HG03521 (cell line): ENCODE measurements at regions not wholly inside any gene's neighbourhood (a gene's known extent, or its start where the extent isn't known, plus 50 kb on each side); places are given as distances from the start of the nearest gene placed in this dataset.
A peak's percentile ranks its signal among the peaks of the same experiment; 100 is the strongest.

Experiments used
- ATAC-seq: cut with Tn5 transposase; IDR thresholded peaks from one replicate; pipeline ENCODE4 v1.9.1; 2021; ENCODE audit warnings: mild to moderate bottlenecking, moderate library complexity; ENCODE audit not compliant: unreplicated experiment

- no peak for ATAC-seq
Measured at GRCh38 chr4:101596781-101597552, 193.6 kb upstream of the BANK1 start.

DNA sequence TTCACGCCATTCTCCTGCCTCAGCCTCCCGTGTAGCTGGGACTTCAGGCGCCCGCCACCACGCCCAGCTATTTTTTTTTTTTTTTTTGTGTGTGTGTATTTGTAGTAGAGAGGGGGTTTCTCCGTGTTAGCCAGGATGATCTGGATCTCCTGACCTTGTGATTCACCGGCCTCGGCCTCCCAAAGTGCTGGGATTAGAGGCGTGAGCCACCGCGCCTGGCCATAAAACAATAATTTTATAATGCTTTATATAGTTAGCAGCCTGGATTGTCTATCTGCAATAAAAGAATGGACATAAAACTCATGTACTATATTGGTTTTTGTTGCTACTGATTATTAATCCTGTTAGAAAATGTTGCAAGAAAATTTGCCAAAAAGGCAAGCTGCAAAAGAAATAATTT, 195.9 kb upstream of the BANK1 start:
- ATAC-seq, result no peak

DNA sequence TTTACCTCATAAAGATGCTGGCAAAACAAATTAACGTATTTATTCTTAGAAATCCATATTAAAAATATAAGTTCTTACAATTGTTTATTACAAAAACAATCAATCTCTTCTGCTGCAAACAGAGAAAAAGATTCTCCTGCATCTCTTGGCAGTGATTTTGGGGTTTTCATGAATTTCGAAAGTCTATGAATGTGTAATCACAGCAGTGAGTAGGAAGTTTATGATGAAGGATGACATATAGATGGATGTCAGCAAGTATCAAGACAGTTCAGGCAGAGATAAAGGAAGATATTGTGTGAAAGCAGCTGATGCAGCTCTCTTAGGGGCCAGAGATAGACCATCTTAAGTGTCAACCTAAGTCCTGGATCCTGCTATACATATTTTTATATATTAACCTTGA, 196.9 kb upstream of the BANK1 start:
- no peak for ATAC-seq

DNA sequence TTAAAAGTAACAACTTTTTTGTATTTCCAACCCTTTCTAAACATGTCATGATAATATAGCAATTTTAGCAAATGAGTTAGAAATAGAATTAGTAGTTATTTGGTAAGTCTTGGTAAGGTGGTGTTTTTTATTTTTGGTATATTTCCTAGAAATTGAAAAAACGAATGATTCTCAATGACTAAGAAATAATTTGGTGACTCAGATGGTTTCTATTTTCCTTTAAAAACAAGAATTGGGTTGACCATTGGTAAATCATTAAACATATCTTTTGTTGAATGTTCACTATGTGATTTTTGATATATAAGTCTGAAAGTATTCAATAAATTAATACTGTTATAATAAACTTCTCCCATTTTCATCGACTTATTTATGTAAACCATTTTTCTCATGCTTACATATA, 206.2 kb upstream of the BANK1 start:
- ATAC-seq, result no peak

DNA sequence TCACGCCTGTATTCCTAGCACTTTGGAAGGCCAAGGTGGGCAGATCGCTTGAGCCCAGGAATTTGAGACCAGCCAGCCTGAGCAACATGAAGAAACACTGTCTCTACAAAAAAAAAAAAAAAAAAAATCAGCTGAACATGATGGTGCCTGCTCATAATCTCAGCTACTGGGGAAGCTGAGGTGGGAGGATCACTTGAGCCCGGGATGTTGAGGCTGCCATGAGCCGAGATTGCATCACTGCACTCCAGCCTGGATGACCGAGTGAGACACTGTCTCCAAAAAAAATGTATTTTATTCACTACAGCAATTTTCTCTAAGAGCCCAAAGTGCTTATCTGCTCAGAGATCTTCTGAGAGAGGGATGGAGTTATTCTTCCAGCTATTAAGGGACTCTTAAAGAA, 215.8 kb upstream of the PPP3CA start:
- ATAC-seq, result no peak

DNA sequence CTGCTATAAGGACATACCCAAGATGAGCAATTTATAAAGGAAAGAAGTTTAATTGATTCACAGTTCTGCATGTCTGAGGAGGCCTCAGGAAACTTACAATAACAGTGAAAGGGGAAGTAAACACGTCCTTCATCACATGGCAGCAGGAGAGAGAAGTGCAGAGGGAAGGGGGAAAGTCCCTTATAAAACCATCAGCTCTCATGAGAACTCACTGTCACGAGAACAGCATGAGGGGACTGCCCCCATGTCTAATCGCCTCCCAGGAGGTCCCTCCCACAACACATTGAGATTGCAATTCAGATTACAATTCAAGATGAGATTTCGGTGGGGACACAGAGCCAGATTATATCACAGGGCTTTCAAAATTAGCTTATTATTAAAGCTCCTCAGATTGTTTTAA, 209.5 kb upstream of the PPP3CA start:
- no peak for ATAC-seq

- no peak for ATAC-seq
Measured at GRCh38 chr4:101555341-101555880, 208.1 kb upstream of the PPP3CA start.

DNA sequence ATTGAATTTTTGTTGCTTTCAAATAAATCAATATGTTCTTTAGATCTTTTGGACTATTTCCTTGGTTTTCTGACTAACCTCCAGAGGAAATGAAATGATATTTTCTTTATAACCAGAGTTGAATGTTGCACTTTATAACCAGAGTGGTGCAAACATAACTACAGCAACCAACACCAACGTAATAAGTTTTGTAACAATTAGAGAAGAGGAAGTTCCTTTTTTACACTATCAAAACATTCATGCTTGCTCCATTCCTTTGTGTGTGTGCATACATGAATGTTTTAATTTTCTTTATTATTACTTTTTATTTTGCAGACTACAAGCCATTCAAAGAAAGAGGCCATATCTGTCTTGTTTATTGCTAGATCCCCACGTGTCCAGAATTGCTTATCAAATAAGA, 193.0 kb upstream of the PPP3CA start:
- ATAC-seq, result no peak

DNA sequence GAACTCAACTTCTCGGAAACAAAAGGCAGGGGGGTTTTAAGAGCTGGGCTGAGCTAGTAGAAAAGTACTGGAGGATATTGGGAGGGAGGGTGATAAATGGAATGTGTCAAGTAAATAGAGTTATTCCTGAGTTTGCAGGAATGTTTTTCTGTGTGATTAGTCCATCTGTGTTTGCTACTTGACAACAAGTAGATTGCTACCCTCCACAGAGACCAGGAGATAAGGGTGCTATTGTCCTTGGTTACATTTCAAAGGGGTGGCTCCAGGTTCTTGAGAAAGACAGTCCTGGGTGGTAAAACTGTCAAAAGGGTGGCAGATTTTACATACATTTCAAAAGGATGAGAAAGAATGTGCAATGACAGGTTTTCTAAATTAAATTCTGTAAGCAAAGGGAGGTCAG, 181.2 kb upstream of the PPP3CA start:
- no peak for ATAC-seq

GRCh38 chr4:101527188-101527587, 179.9 kb upstream of the PPP3CA start:
- ATAC-seq, result peak; percentile 92

- no peak for ATAC-seq
Measured at GRCh38 chr4:101515566-101515965, 168.2 kb upstream of the PPP3CA start.

- ATAC-seq, result no peak
Measured at GRCh38 chr4:101515099-101515498, 167.8 kb upstream of the PPP3CA start.

GRCh38 chr4:101512416-101512815, 165.1 kb upstream of the PPP3CA start:
- no peak for ATAC-seq

DNA sequence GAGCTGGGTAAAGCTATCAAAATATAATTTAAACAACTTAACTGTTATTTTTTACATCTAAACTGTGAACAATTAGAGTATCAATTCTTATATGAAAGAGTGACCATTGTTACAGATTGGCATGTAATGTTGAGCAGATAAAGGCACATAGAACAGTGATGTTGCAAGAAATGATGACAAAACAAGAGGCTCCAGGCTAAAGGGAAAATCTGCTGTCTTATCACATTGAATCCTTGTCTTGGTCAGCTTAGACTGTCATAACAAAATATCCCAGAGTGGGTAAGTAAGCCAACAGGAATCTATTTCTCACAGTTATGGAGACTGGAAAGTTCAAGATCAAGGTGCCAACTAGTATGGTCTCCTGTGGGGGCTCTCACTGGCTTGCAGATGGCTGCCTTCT, 154.1 kb upstream of the PPP3CA start:
- ATAC-seq, result no peak

- no peak for ATAC-seq
Measured at GRCh38 chr4:101500742-101501141, 153.4 kb upstream of the PPP3CA start.

DNA sequence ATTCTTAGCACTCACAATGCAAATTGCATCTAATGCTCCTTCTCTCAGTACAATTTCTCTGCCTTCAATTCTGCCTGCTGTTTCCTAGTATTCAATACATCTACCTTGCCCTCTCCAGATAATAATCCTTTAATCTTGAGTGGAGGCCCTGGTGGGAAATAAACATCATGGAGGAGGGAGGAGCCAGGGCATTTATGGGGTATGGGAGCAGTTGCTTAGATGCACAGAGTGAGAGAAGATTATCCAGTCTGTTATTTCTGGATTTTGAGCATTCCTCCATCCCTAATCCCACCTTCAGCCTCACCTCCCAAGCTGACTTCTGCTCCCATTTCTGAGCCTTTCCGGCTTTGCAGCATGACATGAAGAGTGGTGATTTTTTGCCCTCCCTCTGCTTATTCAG, 127.9 kb upstream of the PPP3CA start:
- ATAC-seq, result no peak

- no peak for ATAC-seq
Measured at GRCh38 chr4:101471201-101471600, 123.9 kb upstream of the PPP3CA start.

DNA sequence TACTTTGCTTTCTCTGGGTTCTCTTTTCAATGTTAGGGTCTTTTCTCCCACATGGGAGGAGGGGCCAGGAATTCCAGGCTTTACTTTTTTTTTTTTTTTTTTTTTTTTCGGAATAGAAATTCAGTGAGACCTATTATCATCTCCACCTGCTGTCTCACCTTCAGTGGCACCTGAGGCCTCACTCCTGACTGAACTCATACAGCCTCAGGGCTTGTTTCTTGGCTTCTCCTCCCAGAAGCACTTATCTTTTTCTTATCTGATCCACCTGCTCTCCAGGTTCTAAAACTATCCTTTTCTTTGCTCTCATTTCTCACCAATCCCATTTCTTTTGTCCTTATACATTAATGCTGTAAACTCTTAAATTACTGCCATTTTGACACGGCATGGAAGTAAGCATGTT, 117.3 kb upstream of the PPP3CA start:
- ATAC-seq, result no peak

GRCh38 chr4:101458914-101459313, 111.6 kb upstream of the PPP3CA start:
- ATAC-seq, result no peak

GRCh38 chr4:101458473-101458872, 111.1 kb upstream of the PPP3CA start:
- no peak for ATAC-seq

- no peak for ATAC-seq
Measured at GRCh38 chr4:101451086-101451485, 103.8 kb upstream of the PPP3CA start.

DNA sequence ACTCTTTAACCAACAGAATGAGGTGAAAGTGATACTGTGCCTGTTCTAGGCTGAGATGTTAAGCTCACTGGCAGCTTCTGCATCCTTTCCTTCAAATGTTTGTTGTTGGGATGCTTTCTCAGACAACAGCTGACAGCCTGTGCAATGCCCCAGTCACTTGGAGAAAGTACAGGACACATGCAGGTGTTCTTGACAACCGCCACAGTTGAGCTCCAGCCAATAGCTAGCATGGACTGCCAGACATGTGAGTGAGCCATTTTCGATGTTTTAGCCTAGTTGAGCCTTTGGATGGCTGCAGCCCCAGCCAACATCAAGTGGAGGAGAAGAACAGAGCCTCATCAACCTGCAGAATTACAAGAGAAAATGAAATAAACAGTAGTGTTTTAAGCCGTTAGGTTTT, 94.1 kb upstream of the PPP3CA start:
- ATAC-seq, result no peak

DNA sequence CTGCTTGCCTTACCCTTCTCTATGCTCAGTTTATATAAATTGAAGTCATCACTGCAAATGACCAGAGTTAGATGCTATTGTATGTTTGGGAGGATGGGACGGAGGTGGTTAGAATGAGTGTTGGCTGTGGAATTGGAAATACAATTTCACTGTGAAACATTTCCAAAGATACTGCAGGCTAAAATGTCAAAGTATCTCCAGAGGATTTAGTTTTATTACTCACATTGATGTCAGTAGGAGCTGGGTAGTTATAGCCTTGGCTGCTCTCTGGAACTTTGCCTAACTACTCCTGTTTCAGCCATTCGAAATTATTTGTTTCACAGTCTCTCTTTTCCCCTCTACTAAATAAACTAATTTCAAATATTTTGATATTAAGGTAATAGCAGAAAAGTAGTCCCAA, 92.6 kb upstream of the PPP3CA start:
- no peak for ATAC-seq
